Right cardiac atrium (tissue), 5 donors: ENCODE measurements at regions not wholly inside any gene's neighbourhood (a gene's known extent, or its start where the extent isn't known, plus 50 kb on each side); places are given as distances from the start of the nearest gene placed in this dataset.

Source experiments
- ATAC-seq, 2 donors: fragments of 200-7000 bp; cut with Tn5 transposase; one replicate each; pipeline versions ENCODE4 v1.8.0 to v1.9.1; 2020; ENCODE audit warnings: moderate library complexity in 2 of 2, mild to moderate bottlenecking in 1 of 2
- DNase-seq, 3 donors: peaks; one replicate each; pipeline ENCODE4 v3.0.0-alpha.2; 2020
- H3K27ac ChIP-seq: one replicate; pipeline ENCODE4 v1.5.1; 2013; ENCODE audit warnings: mild to moderate bottlenecking, low read length, control low read depth, moderate library complexity
- H3K27me3 ChIP-seq: one replicate; pipeline ENCODE4 v1.6.1; 2013; ENCODE audit not compliant: control insufficient read depth, insufficient read depth
- H3K4me1 ChIP-seq: one replicate; pipeline ENCODE4 v1.6.1; 2013; ENCODE audit warnings: low read length; ENCODE audit not compliant: control insufficient read depth, insufficient read depth
- H3K4me3 ChIP-seq: one replicate; pipeline ENCODE4 v1.5.1; 2013; ENCODE audit warnings: low read length, control low read depth
- H3K9me3 ChIP-seq: one replicate; pipeline ENCODE4 v1.6.1; 2013; ENCODE audit warnings: low read length; ENCODE audit not compliant: control insufficient read depth
- WGBS: extraction: QIAGEN DNeasy Blood & Tissue Kit; methylation state at CpG from one replicate; pipeline ENCODE4 v1.1.7; 2013; 5-methylcytosine and 5-hydroxymethylcytosine counted together
- intact Hi-C, 4 donors: fragments of 100-400 bp; cut with DNase I; formaldehyde crosslinking; loops; one replicate each; pipeline versions ENCODE4 v1.11.0 to v1.14.0; 2022 to 2023
- donor health status: healthy with polysubstance abuse.
- donor health status: DM: no; HTN: yes; CAD: no.
- donor health status: DM: no; HTN: no; CAD: no.
- donor health status: DM: no; HTN: yes; CAD: no; lungs with severe emphysema.
- donor health status: DM: yes; HTN: yes; CAD: no.

DNA sequence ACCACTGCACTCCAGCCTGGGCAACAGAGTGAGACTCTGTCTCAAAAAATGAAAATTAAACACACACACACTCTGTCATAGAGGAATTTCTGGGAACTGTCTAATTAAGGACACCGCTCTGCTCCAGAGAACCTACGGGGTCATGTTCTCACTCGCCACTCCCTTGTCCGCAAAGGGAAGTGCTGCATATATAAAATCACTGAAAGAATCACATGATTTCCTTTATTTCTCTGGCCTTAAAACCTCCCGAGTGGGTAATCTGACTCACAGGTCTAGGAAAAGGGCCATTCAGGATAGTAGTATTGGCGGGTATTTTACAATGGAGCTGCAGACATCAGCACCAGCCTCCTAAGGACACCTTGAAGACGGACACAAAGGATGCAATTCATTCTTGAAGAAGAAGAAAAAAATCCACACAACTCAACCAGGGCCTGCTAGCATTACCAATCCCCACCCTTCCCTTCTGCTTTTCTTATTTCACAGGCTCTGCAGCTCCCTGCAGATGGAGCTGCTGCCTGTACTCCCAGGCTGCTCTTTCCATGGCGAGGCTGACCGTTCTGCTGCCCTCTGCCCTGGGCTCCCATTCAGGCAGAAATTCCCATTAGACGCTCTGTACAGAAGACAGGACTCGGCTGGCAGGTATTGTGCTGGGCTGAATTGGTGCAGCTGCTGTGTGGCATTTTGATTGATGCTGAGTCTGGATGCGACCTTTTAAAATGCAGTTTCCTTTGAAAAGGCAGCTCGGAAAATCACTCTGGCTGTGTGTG, 53.3 kb upstream of the FAM89A start:
- intact Hi-C loops = no loop called here
- 51% methylated on average over 13 of the region's 13 CpGs for WGBS
- no peak overlapping the region for H3K4me3 ChIP-seq
- no peaks in the 10 kb centered on the region for H3K27me3 ChIP-seq
- H3K27ac ChIP-seq = no peak overlapping the region
- ATAC-seq (peak; percentile 29 to 85), DNase-seq (no peak)
- H3K9me3 ChIP-seq = no peaks in the 10 kb centered on the region
- no peaks in the 10 kb centered on the region for H3K4me1 ChIP-seq

DNA sequence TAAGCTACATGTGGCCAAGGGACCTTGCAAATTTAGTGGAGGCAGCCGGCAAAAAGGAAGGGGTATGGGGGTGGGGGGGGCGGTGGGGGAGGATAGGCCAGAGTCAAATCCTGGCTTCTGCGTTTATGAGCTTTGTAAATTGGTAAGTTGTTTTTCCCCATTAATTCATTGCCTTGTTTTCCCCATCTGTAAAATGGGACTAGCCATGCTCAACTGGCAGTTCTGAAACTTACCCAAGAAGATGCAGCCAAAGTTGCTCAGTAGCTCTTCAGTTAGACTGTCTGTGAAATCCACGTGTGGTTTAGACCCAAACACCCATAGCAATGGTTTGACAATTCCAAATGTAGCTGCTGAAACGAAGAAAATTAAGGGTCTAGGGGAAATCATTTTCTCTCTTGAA, 52.3 kb upstream of the FAM89A start:
- Histone ChIP-seq H3K9me3 (no peaks in the 10 kb centered on the region), H3K27ac (no peak overlapping the region), H3K4me1 (no peaks in the 10 kb centered on the region), H3K4me3 (no peak overlapping the region), H3K27me3 (no peaks in the 10 kb centered on the region)
- DNase-seq = no peak
- intact Hi-C loops = no loop called here
- 75% methylated on average over 5 of the region's 5 CpGs for WGBS
- ATAC-seq = no peak

GRCh38 chr1:231091831-231092301, 51.8 kb upstream of the FAM89A start:
- intact Hi-C loops = no loop called here

GRCh38 chr1:231091415-231091814, 51.4 kb upstream of the FAM89A start:
- intact Hi-C loops = no loop called here
- 92% methylated on average over 6 of the region's 6 CpGs for WGBS
- H3K27ac ChIP-seq = no peak overlapping the region
- ATAC-seq (no peak), DNase-seq (no peak)
- no peaks in the 10 kb centered on the region for H3K4me1 ChIP-seq
- no peaks in the 10 kb centered on the region for H3K9me3 ChIP-seq
- H3K4me3 ChIP-seq = no peak overlapping the region
- H3K27me3 ChIP-seq = no peaks in the 10 kb centered on the region

More at GRCh38 chr1:231091831-231092301, 51.8 kb upstream of the FAM89A start:
- ATAC-seq (peak in 1 of 2 donors; percentile 28), DNase-seq (peak in 1 of 3 donors; percentile 25)
- Histone ChIP-seq H3K4me3 (no peak overlapping the region), H3K9me3 (no peaks in the 10 kb centered on the region), H3K27me3 (no peaks in the 10 kb centered on the region), H3K27ac (no peak overlapping the region), H3K4me1 (no peaks in the 10 kb centered on the region)
- WGBS = 64% methylated on average over 13 of the region's 13 CpGs
